ENCODE measurements at regions not wholly inside any gene's neighbourhood (a gene's known extent, or its start where the extent isn't known, plus 50 kb on each side); places are given as distances from the start of the nearest gene placed in this dataset.

DNA sequence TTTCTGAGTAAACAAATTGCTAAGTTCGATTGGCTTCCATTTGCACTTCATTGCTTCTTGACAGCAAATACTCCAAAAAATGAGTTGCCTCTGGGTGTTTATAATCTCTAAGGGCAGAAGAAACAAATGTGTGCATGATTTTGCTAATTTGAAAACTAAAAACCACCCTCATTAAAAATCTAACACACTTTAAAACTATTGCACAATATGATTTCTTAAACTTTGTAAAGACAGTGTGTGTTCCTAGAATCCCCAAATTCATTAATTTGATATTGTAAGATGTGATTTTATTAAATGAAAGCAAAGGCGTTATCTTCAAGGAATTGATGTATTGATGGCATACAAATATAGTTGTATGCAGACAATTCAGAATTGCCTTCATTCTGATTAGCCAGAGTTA lies 350.9 kb downstream of the OLFM3 start:
- H3K36me3 ChIP-seq (ENCODE audit: insufficient read depth, low read length), result no peaks in the 10 kb centered on the region
- no peaks in the 10 kb centered on the region for H3K4me1 ChIP-seq (ENCODE audit: insufficient read depth, low read length)
- no peak overlapping the region for H3K4me2 ChIP-seq (ENCODE audit: insufficient read depth, low read length)
- H3K4me3 ChIP-seq (ENCODE audit: insufficient read depth, low read length), result no peak overlapping the region
- H3K27me3 ChIP-seq (ENCODE audit: insufficient read depth, low read length), result no peaks in the 10 kb centered on the region
- TF ChIP-seq CTCF (IDR thresholded peaks at IDR 0.05; ENCODE audit: extremely low read depth, low read depth, low read length), result no peak
- no peaks in the 10 kb centered on the region for H3K79me2 ChIP-seq (ENCODE audit: insufficient read depth, low read length)
- H3K27ac ChIP-seq (ENCODE audit: low read depth, low read length), result no peak overlapping the region
- DNase-seq (ENCODE audit: insufficient read length, low spot score, missing footprints), result no peak
- no peaks in the 10 kb centered on the region for H4K20me1 ChIP-seq (ENCODE audit: insufficient read depth, low read length)
- no peak overlapping the region for H2AFZ ChIP-seq (ENCODE audit: low read length)
- H3K9me3 ChIP-seq (ENCODE audit: low read depth, low read length), result no peaks in the 10 kb centered on the region

GRCh38 chr1:101652484-101652883 lies 344.2 kb downstream of the OLFM3 start:
- H3K27me3 ChIP-seq (ENCODE audit: insufficient read depth, low read length), result no peaks in the 10 kb centered on the region
- H3K9me3 ChIP-seq (ENCODE audit: low read depth, low read length), result no peaks in the 10 kb centered on the region
- no peak for TF ChIP-seq CTCF (IDR thresholded peaks at IDR 0.05; ENCODE audit: extremely low read depth, low read depth, low read length)
- H3K4me1 ChIP-seq (ENCODE audit: insufficient read depth, low read length), result no peaks in the 10 kb centered on the region
- H3K27ac ChIP-seq (ENCODE audit: low read depth, low read length), result no peak overlapping the region
- no peaks in the 10 kb centered on the region for H3K36me3 ChIP-seq (ENCODE audit: insufficient read depth, low read length)
- H3K4me2 ChIP-seq (ENCODE audit: insufficient read depth, low read length), result no peak overlapping the region
- DNase-seq (ENCODE audit: insufficient read length, low spot score, missing footprints), result no peak
- no peak overlapping the region for H3K4me3 ChIP-seq (ENCODE audit: insufficient read depth, low read length)
- H4K20me1 ChIP-seq (ENCODE audit: insufficient read depth, low read length), result no peaks in the 10 kb centered on the region
- H3K79me2 ChIP-seq (ENCODE audit: insufficient read depth, low read length), result no peaks in the 10 kb centered on the region
- H2AFZ ChIP-seq (ENCODE audit: low read length), result no peak overlapping the region

- H3K27me3 ChIP-seq (ENCODE audit: insufficient read depth, low read length), result no peaks in the 10 kb centered on the region
- peak; percentile 36 for TF ChIP-seq CTCF (IDR thresholded peaks at IDR 0.05; ENCODE audit: extremely low read depth, low read depth, low read length)
- H4K20me1 ChIP-seq (ENCODE audit: insufficient read depth, low read length), result no peaks in the 10 kb centered on the region
- DNase-seq (ENCODE audit: insufficient read length, low spot score, missing footprints), result no peak
- no peak overlapping the region for H3K27ac ChIP-seq (ENCODE audit: low read depth, low read length)
- no peaks in the 10 kb centered on the region for H3K9me3 ChIP-seq (ENCODE audit: low read depth, low read length)
- no peak overlapping the region for H2AFZ ChIP-seq (ENCODE audit: low read length)
- no peaks in the 10 kb centered on the region for H3K4me1 ChIP-seq (ENCODE audit: insufficient read depth, low read length)
- H3K4me3 ChIP-seq (ENCODE audit: insufficient read depth, low read length), result no peak overlapping the region
- H3K4me2 ChIP-seq (ENCODE audit: insufficient read depth, low read length), result no peak overlapping the region
- no peaks in the 10 kb centered on the region for H3K79me2 ChIP-seq (ENCODE audit: insufficient read depth, low read length)
- H3K36me3 ChIP-seq (ENCODE audit: insufficient read depth, low read length), result no peaks in the 10 kb centered on the region
Observed at GRCh38 chr1:101653482-101653946, 343.2 kb downstream of the OLFM3 start.

- no peak for TF ChIP-seq CTCF (IDR thresholded peaks at IDR 0.05; ENCODE audit: extremely low read depth, low read depth, low read length)
Observed at GRCh38 chr1:101664726-101665125, 332.0 kb downstream of the OLFM3 start.

More at GRCh38 chr1:101664726-101665125, 332.0 kb downstream of the OLFM3 start:
- no peaks in the 10 kb centered on the region for H3K9me3 ChIP-seq (ENCODE audit: low read depth, low read length)
- H3K79me2 ChIP-seq (ENCODE audit: insufficient read depth, low read length), result no peaks in the 10 kb centered on the region
- H3K27me3 ChIP-seq (ENCODE audit: insufficient read depth, low read length), result no peaks in the 10 kb centered on the region
- no peak overlapping the region for H3K4me3 ChIP-seq (ENCODE audit: insufficient read depth, low read length)
- no peaks in the 10 kb centered on the region for H3K4me1 ChIP-seq (ENCODE audit: insufficient read depth, low read length)
- no peak overlapping the region for H3K27ac ChIP-seq (ENCODE audit: low read depth, low read length)
- H3K4me2 ChIP-seq (ENCODE audit: insufficient read depth, low read length), result no peak overlapping the region
- no peaks in the 10 kb centered on the region for H4K20me1 ChIP-seq (ENCODE audit: insufficient read depth, low read length)
- DNase-seq (ENCODE audit: insufficient read length, low spot score, missing footprints), result no peak
- H3K36me3 ChIP-seq (ENCODE audit: insufficient read depth, low read length), result no peaks in the 10 kb centered on the region
- no peak overlapping the region for H2AFZ ChIP-seq (ENCODE audit: low read length)
